Effector CD8-positive, alpha-beta T cell (primary cell): ENCODE measurements at regions not wholly inside any gene's neighbourhood (a gene's known extent, or its start where the extent isn't known, plus 50 kb on each side); places are given as distances from the start of the nearest gene placed in this dataset.

Experiments
- DNase-seq: peaks from one replicate; lab custom pipeline; 2025; lab: John Stamatoyannopoulos, UW

DNA sequence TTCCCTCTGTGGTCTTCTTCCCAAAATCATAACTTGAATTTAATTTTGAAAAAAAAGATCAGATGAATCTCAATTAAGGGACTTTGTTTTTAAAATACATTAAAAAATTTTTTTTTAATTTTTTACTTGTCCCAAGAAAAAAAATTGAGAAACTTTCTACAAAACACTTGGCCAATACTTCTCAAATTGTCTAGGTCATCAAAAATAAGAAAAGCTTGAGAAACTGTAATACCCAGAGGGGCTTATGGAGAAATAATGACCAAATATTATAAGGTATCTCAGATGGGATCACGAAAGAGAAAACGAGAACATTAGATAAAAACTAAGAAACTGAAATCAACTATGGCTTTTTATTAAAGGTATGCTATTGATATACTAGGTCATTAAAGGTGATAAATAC, 835.0 kb downstream of the GATA3 start:
- no peak for DNase-seq

DNA sequence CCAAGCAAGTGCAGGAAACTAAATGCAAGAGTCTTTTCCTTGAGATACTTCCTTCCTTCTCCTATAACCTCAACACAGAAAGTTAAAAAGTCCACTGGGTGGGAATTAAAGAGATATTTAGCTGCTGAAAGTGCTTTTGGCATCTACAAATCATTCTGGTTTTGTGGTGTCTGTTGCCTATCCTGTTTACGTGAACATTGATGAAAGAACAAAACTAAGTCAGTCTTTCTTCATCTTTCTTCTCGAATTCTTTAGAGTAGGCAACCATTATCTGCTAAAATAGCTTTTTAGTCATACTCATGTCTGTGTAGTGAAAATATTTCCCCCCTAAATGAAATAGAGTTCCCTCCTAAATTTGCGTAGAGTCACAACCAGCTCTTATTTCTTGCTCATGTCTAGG, 838.6 kb downstream of the GATA3 start:
- DNase-seq = no peak

- no peak for DNase-seq
These were observed 839.7 kb downstream of the GATA3 start for GRCh38 chr10:8894148-8894547.

DNA sequence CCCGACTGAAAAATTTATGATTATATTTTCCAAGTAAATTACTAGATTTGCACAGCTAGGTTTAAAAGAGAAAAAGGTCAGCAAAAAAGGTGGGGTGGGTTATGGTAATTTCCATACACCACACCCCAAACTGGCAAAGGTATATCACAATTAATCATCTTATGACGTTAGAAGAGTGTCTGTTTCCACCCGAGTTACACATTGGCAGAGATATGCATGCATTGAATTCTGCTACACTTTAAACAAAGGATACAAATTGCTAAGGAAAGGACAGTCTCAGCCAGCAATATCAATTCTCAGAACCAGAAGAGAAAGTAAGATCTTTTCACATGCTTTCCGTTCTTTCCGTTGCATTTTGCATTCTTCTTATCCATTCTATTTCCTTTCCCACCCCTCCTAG, 843.3 kb downstream of the GATA3 start:
- DNase-seq = no peak

DNA sequence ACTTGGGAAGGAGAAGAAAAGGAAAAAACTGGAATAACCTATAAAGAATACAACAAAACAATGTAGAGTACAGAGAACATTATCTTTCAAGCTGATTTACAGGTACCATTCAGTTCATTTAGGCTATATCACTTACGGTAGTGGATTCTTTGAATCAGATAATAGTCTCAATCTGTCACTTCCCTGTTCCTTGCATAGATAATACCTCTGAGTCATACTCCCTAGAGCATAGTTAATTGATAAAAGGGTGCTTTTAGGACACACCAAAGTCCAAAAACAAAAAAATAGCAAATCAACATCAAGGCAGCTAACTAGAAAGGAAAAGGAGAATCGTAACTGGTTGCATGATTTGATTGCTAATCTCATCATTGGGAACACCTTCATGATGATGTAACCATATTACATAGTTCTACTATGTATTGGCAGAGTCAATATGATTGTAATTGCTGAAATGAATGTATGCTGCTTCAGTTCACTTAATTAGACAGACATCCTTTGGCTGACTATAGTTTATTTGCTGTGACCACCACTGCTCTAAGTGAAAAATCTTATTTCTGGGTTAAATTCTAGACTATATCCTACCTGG, 844.4 kb downstream of the GATA3 start:
- DNase-seq = no peak

- no peak for DNase-seq
These were observed 848.4 kb downstream of the GATA3 start for GRCh38 chr10:8902926-8903325.

DNA sequence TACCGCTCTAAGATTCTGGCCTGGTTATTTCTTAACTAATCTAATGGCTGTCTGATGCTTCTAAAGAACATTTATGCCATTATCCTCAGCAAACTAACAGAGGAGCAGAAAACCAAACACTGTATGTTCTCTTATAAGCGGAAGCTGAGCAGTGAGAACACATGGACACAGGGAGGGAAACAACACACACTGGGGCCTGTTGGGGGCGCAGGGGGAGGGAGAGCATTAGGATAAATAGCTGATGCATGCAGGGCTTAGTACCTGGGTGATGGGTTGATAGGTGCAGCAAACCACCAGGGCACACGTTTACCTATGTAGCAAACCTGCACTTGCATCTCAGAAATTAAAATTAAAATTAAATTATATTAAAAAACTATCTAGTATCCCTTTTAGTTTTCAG, 853.5 kb downstream of the GATA3 start:
- no peak for DNase-seq

DNA sequence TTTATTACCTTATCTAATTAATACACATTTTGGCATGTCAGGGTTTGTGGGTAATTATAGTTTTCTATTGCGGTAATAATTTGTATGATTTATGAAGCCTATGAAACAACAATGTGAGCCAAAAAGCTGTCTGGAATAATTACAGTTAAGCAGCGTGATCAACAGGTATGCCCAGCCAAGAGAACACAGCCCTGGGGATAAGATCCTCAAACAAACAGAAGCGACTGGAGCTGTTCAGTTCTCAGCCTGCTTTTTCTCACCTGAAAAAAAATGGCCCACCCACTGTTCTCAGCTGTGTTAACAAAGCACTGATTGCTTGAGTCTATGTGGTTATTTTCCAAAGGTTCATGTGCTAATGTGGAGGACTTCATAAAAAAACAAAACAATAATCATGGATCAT, 855.8 kb downstream of the GATA3 start:
- DNase-seq = no peak

DNA sequence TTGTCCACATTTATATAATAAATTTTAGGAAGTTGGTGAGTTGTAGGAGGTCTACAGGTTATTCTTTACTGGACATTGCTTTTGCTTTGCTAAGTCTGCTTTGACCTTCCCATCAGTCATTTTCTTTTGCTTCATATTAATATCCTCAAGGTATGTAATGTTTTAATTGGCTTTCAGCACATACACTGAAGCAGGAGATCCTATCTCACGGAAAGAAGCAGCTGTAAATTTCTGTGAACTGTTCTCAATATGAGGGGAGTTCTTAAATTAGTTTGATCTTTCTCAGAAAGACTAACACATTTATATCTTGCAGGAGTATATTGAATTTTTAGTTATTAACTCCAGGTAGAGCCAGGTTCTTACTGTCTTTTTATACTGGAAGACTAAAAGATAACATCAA, 856.5 kb downstream of the GATA3 start:
- no peak for DNase-seq

GRCh38 chr10:8912108-8912507, 857.6 kb downstream of the GATA3 start:
- no peak for DNase-seq

- DNase-seq = no peak
These were observed 859.2 kb downstream of the GATA3 start for GRCh38 chr10:8913720-8914119.

GRCh38 chr10:8919280-8919679, 864.8 kb downstream of the GATA3 start:
- DNase-seq = no peak

GRCh38 chr10:8921568-8921967, 867.1 kb downstream of the GATA3 start:
- DNase-seq = no peak

- DNase-seq = no peak
These were observed 868.6 kb downstream of the GATA3 start for GRCh38 chr10:8923096-8923495.

GRCh38 chr10:8927705-8928104, 873.2 kb downstream of the GATA3 start:
- no peak for DNase-seq

DNA sequence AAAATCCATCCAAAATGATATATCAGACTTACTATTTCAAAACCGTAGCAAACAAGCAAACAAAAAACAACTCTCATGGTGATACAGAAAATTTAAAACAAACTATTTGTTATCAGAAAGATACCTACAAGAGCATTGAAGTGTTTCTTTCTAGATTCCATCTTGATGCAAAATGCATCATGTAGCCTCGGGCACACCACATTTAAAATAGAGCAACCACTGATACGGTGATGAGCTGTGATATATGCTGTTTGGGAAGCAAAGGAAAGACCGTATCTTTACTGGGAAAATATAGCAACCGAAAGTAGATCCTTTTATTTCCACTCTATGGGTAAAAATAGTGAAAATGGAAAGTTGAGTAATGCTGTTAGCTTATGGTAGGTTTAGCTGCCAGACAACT, 892.0 kb downstream of the GATA3 start:
- no peak for DNase-seq

DNA sequence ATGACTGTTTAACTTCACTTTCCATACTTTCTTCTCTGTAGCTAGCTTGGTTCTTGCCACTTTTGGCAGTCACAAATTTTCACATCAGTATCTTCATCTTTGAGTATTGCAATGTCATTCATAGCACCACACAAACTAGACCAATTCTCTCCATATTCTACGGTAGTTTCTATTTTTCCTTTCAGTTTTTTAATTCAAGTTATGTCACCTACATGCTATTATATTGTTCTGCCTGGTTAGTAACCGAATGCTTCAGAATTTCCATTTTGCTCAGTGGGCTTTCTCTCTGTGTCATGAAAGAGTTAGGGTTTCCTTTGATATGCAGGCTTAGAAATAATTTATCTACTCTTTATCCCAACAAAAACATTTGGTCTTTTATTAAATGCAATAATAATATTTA, 896.5 kb downstream of the GATA3 start:
- no peak for DNase-seq

DNA sequence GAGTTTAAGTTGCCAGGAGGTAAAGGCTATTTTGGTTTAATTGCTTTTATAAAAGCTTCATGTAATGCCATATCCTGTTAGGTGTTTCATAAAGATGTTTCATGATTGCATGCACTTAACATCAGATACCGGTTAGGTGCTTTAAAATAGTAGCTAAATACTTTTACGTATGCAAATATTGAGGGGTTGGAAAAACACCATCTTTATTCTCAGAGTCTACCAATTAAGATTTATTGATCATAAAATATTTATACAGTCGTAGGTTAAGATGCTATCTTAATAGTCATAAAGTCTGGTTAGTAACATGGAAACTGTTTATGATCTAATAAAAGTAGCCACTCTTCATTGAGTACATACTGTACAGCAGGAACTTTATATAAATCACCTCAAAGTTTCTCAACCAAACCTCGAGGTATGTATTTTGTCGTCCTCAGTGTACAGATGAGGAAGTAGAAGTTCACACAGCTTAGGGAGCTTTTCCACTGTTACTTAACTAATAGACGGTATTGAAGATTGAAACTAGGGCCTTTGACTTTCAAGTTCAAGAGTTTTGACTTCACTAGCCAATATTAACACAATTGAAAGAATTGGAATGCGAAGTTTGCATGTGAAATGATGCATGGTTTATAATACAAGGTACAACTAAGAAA, 897.1 kb downstream of the GATA3 start:
- no peak for DNase-seq

DNA sequence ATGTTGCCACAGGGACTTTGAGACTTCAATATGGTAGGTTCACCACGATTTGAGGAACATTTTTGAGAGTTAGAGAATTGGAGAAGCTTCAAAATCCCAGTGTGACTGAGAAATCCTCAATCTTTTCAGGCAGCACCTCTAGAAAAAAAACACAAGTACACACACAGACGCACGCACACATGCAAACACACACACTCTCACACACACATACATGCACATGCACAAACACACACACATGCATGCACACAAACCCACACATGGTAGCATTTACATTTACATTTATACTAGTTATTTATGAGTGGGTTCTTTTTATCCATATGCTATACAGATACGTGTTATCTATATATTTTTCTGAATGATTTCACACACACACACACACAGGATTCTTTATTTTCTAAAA, 901.9 kb downstream of the GATA3 start:
- no peak for DNase-seq

DNA sequence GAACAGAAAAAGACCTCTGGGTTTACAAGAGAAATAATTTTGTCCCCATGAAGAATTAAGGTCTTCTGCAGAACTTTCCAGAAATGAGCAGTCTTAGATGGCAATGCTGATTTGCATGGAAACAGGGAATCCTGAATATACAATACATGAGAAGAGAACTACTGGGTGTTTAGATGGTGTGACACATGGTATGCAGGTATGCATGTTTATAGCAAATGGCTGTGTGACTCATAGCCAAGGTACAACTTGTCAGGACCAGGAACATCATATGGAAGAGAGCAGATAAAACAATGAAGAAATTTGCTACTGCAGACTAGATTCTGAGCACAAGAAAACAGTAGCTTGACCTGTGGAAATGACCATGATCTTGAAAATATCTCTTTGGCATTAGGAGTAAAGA, 907.8 kb downstream of the GATA3 start:
- no peak for DNase-seq

DNA sequence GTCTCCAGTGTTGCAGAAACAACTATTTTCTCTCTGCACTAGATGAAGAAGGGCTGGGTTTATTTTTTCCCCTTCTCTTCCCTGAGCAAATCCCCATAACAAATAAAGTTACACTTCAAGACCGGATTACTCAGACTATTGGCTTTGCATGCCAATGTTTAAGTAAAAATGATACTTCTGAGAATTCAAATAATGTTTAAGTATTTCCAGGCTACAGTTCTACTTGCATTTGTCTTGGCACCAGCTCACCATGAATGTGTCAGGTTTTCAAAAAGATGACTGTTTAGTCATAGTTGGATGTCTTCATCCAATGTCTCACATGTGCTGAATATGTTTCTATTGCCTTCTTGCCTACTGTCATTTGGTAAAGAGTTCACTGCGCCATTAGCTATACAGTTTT, 912.6 kb downstream of the GATA3 start:
- DNase-seq = no peak

DNA sequence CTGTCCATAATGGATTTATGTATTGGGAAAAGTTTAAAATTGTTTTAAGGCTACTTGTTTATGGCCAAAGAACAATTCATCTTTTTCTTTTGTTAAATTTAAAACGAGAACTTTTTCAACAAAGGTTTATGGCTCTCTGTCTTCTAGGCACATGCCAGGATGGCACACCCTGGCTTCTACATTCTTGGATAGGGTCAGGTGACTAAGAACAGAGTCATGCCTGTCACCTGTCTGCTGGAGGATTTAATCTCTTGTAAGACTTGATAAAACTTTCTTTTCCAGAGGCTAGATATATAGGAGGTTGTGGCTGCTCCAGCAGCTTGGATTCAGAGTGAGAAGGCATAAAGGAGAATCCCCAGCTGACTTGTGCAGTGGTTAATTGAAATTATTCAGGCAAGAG, 915.4 kb downstream of the GATA3 start:
- no peak for DNase-seq

- DNase-seq = no peak
These were observed 921.0 kb downstream of the GATA3 start for GRCh38 chr10:8975535-8975934.

- DNase-seq = no peak
These were observed 923.6 kb downstream of the GATA3 start for GRCh38 chr10:8978100-8978499.
